ENCODE measurements at regions not wholly inside any gene's neighbourhood (a gene's known extent, or its start where the extent isn't known, plus 50 kb on each side); places are given as distances from the start of the nearest gene placed in this dataset.

GRCh38 chr20:48180024-48180423, 394.7 kb upstream of the SULF2 start:
- TF ChIP-seq POLR2AphosphoS5 (IDR thresholded peaks at IDR 0.05; ENCODE audit: low read depth, low read length) (no peak), TAF1 (IDR thresholded peaks at IDR 0.05; ENCODE audit: low read depth, low read length) (no peak)
